ES-I3 (cell line): ENCODE measurements at regions not wholly inside any gene's neighbourhood (a gene's known extent, or its start where the extent isn't known, plus 50 kb on each side); places are given as distances from the start of the nearest gene placed in this dataset.
"Not testable (repeated sequence)": the region's sequence is repeated elsewhere in the genome, so short reads cannot be mapped to it uniquely, and the experiment has no call there.

Experiments
- H3K36me3 ChIP-seq: 2 replicates; pipeline ENCODE4 v1.6.1; 2013; ENCODE audit warnings: mild to moderate bottlenecking, low read length, control low read depth, moderate library complexity; ENCODE audit not compliant: insufficient read depth
- H3K4me1 ChIP-seq: 2 replicates; pipeline ENCODE4 v1.6.1; 2013; ENCODE audit warnings: mild to moderate bottlenecking, control low read depth, low read length; ENCODE audit not compliant: insufficient read depth
- H3K9ac ChIP-seq: 2 replicates; pipeline ENCODE4 v1.6.1; 2013; ENCODE audit warnings: low read depth, mild to moderate bottlenecking, low read length, moderate library complexity
- H3K9me3 ChIP-seq: 2 replicates; pipeline ENCODE4 v1.6.1; 2013; ENCODE audit warnings: mild to moderate bottlenecking, low read length, moderate library complexity; ENCODE audit not compliant: control insufficient read depth, insufficient read depth

DNA sequence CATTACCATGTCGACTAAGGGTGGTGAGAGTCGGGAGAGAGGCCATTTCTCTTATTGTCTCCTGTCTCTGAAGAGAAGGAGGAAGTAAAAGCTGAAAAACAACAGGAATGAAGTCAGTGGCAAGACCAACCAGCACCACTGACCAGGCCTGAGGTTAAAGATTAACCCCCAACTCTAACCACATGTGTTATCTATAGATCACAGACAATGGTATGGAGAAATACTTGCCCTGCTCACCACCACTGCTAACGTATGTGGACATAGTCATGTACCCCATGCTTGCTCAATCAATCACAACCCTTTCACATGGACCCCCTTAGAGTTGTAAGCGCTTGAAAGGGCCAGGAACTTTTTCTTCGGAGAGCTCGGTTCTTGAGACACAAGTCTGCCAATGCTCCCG, 690.9 kb upstream of the LMO3 start:
- no peaks in the 10 kb centered on the region for H3K9me3 ChIP-seq

DNA sequence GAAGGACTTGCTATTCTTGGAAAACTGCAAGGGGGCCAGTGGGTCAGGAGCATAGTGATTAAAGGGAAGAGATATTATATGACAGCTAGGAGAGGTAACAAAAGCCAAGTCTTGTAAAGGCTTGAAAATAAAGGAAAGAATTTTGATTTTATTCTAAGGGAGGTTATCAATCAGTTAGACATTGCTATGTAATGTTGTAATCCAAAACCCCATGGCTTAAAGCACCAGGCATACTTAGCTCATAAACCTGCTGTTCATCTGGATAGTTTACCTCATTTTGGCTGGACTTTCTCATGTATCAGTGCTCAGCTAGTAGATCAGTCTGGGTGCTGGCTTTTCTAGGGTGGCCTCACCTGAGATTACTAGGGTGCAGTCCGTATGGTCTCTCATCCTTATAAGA, 680.9 kb upstream of the LMO3 start:
- Histone ChIP-seq H3K4me1 (no peaks in the 10 kb centered on the region), H3K9me3 (no peaks in the 10 kb centered on the region; the same call in 1 of the 2 replicates), H3K36me3 (no peaks in the 10 kb centered on the region), H3K9ac (no peak overlapping the region)

More for the DNA sequence above, 690.9 kb upstream of the LMO3 start:
- Histone ChIP-seq H3K36me3 (no peaks in the 10 kb centered on the region), H3K9ac (no peak overlapping the region), H3K4me1 (no peaks in the 10 kb centered on the region)

DNA sequence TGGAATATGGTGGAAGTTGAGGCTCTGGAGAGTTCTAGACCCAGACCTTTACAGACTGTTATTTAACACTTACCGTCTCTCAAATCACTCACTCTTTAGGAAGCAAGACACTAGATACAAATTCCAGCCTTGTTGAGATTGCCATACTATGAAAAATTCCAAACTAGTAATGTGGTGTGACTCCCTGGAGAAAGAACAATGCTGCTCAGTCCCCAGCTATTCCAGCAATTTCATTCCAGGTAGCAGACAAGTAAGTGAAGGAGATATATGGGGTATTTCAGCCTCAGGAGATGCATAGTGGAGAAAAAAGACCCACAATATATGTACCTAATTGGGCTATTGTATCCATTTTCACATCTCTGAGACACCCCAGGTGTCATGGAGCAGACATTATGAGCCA, 678.9 kb upstream of the LMO3 start:
- no peak overlapping the region for H3K9ac ChIP-seq
- H3K36me3 ChIP-seq: no peaks in the 10 kb centered on the region
- H3K4me1 ChIP-seq: no peaks in the 10 kb centered on the region
- H3K9me3 ChIP-seq: no peaks in the 10 kb centered on the region; the same call in 1 of the 2 replicates

DNA sequence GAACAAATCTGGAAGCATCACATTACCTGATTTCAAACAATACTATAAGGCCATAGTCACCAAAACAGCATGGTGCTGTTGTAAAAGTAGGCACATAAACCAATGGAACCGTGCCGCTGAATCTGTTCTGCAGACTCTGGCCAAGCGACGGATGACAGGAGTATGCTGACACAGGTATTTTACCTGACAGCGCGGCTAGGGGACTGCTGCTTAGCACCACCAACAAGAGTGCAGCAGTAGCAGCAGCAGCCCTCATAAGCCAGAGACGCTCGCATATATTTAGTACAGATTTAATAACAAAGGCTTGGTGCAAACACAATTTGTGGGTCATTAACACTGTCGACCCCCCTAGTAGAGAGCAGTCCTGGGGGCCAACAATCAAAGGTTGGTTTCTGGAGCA, 677.6 kb upstream of the LMO3 start:
- Histone ChIP-seq H3K36me3 (no peaks in the 10 kb centered on the region), H3K9me3 (no peaks in the 10 kb centered on the region; the same call in 1 of the 2 replicates), H3K4me1 (no peaks in the 10 kb centered on the region), H3K9ac (no peak overlapping the region)

DNA sequence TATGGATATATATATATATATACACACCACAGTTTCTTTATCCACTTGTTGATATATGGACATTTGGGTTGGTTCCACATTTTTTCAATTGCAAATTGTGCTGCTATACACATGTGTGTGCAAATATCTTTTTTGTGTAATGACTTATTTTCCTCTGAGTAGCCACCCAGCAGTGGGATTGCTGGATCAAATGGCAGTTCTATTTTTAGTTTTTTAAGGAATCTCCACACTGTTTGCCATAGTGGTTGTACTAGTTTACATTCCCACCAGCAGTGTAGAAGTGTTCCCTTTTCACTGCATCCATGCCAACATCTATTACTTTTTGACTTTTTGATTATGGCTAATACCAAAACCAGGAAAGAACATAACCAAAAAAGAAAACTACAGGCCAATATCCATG, 676.2 kb upstream of the LMO3 start:
- not testable (repeated sequence) for H3K9ac ChIP-seq, H3K9me3 ChIP-seq, H3K4me1 ChIP-seq, H3K36me3 ChIP-seq

DNA sequence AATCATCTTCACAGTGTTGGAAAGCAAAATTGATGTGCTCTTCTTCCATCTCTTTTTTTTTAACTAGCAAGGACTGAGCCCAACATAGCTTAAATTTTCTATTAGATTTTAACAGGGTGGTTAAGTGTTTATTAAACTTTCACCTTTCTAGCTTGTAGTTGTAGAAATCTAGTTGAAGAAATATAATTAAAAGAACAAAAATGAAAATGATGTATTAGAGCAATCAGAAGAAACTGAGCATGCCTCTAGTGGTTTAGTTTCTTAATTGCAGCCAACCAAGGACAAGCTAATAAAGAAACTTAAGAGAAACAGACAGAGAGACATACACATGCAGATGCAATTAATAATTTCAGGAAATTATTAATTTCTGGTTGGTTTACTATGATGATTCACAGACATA, 673.0 kb upstream of the LMO3 start:
- H3K9ac ChIP-seq: no peak overlapping the region
- H3K36me3 ChIP-seq: no peaks in the 10 kb centered on the region
- no peaks in the 10 kb centered on the region for H3K4me1 ChIP-seq
- no peaks in the 10 kb centered on the region; the same call in 1 of the 2 replicates for H3K9me3 ChIP-seq

DNA sequence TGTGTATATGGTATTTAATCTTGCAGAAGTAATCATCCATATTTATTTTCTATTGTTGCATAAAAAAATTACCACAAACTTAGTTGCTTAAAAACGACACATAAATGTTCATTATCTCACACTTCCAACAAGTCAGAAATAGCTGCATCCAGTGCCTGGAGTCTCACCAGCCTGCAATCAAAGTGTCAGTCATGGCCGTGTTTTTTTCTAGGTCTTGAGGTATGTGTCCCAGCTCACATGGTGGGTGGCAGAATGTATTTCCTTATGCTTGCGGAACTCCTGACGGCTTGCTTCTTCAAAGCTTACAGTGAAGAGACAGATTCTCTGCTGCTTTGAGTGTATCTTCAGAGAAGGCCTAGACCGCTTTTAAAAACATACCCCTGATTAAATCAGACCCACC, 670.2 kb upstream of the LMO3 start:
- H3K4me1 ChIP-seq: no peaks in the 10 kb centered on the region
- no peak overlapping the region for H3K9ac ChIP-seq
- H3K9me3 ChIP-seq: no peaks in the 10 kb centered on the region
- no peaks in the 10 kb centered on the region for H3K36me3 ChIP-seq

DNA sequence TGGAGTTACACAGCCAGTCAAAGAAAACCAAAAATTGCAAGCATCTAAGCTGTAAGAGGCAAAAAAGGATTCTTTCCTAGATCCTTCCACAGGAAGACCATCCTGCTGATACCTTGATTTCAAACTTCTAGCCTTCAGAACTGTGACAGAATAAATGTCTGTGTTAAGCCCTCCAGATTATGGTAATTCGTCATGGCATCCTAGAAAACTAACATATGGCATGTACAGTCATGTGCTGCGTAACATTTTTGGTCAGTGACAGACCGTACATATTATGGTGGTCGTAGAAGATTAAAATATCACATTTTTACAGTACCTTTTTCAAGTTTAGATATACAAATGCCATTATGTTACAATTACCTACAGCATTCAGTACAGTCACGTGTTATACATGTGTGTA, 660.9 kb upstream of the LMO3 start:
- no peak overlapping the region for H3K9ac ChIP-seq
- no peaks in the 10 kb centered on the region for H3K4me1 ChIP-seq
- no peaks in the 10 kb centered on the region for H3K9me3 ChIP-seq
- no peaks in the 10 kb centered on the region for H3K36me3 ChIP-seq

DNA sequence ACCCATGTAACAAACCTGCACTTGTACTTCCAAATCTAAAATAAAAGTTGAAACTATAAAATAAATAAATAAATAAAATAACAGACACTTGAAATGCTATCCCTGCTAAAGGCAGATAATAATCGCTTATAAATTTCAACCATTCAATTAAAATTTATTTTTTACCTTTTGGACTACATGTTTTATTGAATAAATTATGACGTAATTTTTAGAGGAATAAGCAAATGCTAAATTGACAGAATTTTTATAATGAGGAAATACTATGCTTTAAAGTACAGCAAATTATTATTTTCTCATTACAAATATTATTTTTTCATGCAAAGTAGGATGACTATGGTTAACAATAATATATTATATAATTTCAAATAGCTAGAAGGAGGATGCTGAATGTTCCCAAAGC, 658.6 kb upstream of the LMO3 start:
- no peak overlapping the region for H3K9ac ChIP-seq
- no peaks in the 10 kb centered on the region for H3K4me1 ChIP-seq
- H3K36me3 ChIP-seq: no peaks in the 10 kb centered on the region
- H3K9me3 ChIP-seq: no peaks in the 10 kb centered on the region

DNA sequence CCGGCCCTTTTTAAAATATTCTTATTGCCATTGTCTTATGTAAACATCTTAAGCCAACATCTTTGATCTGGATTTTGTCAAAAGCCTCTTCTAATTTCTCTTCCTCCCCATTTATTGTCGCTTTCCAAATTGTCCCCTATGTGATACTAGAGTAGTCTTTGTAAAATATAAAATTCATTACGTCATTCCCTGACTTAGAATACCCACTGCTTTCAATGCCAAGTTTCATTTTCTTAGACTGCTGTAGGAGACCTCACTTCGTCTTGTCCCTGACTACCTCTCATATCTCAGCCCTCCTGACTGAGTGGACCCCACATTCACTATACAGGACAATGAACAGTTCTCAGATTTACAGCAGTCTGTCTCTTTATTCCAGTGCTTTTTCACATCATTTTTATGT, 633.9 kb upstream of the LMO3 start:
- no peak overlapping the region for H3K9ac ChIP-seq
- H3K4me1 ChIP-seq: no peaks in the 10 kb centered on the region
- no peaks in the 10 kb centered on the region for H3K9me3 ChIP-seq
- no peaks in the 10 kb centered on the region for H3K36me3 ChIP-seq

DNA sequence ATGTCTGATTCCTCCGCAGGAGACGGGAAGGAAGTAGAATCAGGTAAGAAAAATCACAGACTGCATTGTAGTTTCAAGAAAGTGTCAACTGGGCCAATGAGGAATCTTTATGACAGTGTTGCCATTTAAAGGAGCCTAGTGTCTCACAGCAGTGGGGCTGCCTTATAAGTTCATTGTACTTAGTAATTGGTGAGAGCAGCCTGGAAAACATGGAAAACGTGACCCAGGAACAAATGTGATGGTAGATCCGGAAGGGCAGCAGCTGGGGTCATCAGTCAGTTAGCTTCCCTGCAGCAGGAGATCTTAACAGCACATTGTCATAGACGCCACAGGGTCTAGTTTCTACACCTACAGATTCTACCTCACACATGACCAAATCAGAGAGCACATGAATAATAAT, 630.0 kb upstream of the LMO3 start:
- Histone ChIP-seq H3K36me3 (no peaks in the 10 kb centered on the region), H3K9me3 (no peaks in the 10 kb centered on the region), H3K4me1 (no peaks in the 10 kb centered on the region), H3K9ac (no peak overlapping the region)

DNA sequence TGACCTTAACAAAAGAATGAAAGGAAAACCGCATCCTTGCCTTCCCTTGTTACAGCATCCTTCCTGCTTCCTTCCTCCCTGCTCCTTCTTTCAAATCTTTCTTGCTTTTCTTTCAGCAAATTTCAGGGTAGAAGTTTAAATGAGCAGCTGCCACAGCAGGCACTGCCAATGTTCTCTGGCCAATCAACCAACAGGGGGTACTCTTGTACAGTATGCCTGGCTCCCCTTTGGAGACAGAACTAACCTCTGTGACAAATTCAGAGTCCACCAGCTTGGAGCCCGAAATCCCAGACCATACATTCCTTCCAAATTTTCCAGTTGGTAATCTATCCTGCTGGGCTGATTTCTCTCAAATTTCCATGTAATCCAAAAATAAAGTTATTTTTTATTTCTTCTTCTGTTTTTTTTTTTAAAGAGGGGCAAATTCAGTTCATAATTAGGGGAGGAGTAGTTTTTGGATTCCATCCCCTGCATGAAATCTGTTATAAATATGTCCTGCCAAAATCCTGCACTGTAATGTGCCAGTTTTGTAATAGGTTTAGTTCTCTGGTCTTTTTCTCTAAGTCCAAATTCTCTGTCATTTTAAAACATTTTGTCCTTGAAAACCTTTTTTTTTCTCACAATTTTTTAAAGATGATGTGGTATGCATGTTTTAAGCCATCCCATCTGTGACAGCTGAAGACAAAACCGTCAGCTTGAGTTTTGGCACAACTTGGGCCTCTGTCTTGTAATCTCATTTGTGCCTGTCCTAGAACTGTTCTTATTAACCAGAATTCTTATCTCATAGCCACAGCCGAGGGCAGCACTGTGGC, 610.0 kb upstream of the LMO3 start:
- H3K9ac ChIP-seq: no peak overlapping the region

DNA sequence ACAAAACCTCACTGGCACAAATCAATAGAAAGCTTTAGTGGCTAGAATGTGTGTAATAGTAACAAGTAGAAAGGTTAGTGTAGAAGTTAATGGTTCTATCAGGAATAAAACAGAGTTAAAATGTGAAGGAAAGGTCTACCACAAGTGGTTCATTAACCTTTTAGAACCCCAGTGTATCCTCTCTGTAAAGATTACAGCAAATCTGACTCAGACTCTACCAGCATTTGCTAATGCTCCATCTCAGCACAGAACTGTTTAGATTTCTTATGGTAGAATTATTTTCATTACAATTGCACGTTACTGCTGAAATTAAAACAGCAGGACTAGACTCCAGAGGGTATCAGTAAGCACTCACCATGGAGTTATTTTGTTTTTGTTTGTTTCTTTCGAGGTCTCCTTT, 609.0 kb upstream of the LMO3 start:
- no peak overlapping the region for H3K9ac ChIP-seq
- no peaks in the 10 kb centered on the region for H3K4me1 ChIP-seq
- no peaks in the 10 kb centered on the region for H3K9me3 ChIP-seq
- no peaks in the 10 kb centered on the region for H3K36me3 ChIP-seq

More for the DNA sequence above, 610.0 kb upstream of the LMO3 start:
- Histone ChIP-seq H3K4me1 (no peaks in the 10 kb centered on the region), H3K9me3 (no peaks in the 10 kb centered on the region), H3K36me3 (no peaks in the 10 kb centered on the region)

DNA sequence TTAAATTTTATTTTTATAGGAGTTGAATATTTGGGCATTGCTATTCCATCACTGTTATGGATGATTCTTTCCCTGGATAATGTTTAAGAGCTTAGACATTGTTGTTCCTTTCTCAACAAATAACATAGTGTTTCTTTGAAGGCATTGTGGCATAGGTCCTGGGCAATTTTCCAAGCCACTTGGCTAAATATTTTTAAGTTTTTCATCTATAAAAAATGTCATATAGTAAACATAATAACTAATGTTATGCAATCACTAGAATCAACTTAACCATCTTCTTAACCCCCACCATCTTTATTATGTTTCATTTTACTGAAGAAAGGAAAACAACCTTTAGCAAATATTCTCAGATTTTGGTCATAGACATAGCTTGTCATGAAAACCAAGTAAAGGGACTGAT, 600.6 kb upstream of the LMO3 start:
- Histone ChIP-seq H3K9me3 (no peaks in the 10 kb centered on the region), H3K4me1 (peaks cover 7% of the 10 kb centered on the region; the same call in 1 of the 2 replicates), H3K36me3 (no peaks in the 10 kb centered on the region), H3K9ac (no peak overlapping the region)

DNA sequence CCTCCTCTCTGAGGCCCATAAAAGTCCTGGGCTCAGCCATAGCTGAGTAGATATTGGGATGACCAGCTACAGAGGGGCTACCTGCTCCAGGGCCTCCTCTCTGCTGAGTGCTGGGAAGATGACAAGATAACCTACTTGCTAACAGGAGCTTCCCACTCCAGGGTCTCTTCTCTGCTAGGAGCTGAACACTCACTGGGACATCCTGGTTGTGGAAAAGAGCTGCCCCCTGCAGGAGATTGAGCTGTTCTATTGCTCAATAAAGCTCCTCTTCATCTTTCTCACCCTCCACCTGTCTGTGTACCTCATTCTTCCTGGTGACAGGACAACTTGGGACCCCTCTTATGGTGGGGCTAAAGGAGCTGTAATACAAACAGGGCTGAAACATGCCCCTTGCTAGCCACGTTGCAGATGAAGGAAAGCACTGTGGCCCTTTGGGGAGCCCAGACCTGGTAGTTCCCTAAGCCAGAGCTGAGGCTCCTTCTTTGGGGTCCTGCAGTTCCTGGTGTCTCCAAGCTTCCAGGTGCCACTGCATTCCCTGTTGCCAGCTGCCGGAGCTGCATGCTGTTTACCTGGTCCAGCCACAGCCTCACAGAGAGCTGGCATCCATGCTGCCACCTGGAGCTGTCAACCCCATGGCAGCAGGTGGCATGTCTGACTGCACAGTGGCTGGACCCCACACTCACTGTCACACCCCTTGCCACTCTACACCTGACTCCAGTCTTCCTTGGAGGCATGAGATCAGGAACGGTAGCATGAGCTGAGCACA, 598.5 kb upstream of the LMO3 start:
- Histone ChIP-seq H3K4me1 (peaks cover 7% of the 10 kb centered on the region; the same call in 1 of the 2 replicates), H3K9ac (no peak overlapping the region), H3K9me3 (no peaks in the 10 kb centered on the region), H3K36me3 (no peaks in the 10 kb centered on the region)
